ENCODE measurements at regions not wholly inside any gene's neighbourhood (a gene's known extent, or its start where the extent isn't known, plus 50 kb on each side); places are given as distances from the start of the nearest gene placed in this dataset.

- no peak for FAIRE-seq
- no TSS peak for BruUV-seq (replicated peaks)
- in situ Hi-C loops (cut with MboI): no loop called here
Measured at GRCh38 chr12:94062796-94063635, 85.4 kb upstream of the PLXNC1 start.

More at GRCh38 chr12:94062796-94063635, 85.4 kb upstream of the PLXNC1 start:
- H3K4me3 ChIP-seq: no peak overlapping the region
- no peaks in the 10 kb centered on the region for H3K79me2 ChIP-seq (ENCODE audit: control insufficient read depth, insufficient read depth, low read length)
- ChIA-PET CTCF (no interaction called here), SMC1A (ENCODE audit: uncharacterized antibody, unreplicated experiment) (interaction anchor here (0.6 kb wide), 1 partner anchor 1231 kb away, joined by 3 read pairs; no protein-coding TSS in a partner anchor), RAD21 (ENCODE audit: unreplicated experiment) (no interaction called here), POLR2A (no interaction called here)
- no peak overlapping the region for H3K9ac ChIP-seq (ENCODE audit: control insufficient read depth, insufficient read depth, low read length)
- DNase-seq (ENCODE audit: low read depth, low spot score) (no peak), ATAC-seq (no peak)
- H3K36me3 ChIP-seq (ENCODE audit: control insufficient read depth in 2 of 2, insufficient read depth in 2 of 2, low read length in 1 of 2): no peaks in the 10 kb centered on the region
- intact Hi-C loops (cut with micrococcal nuclease; ENCODE audit: unreplicated experiment): no loop called here
- H2AFZ ChIP-seq (ENCODE audit: control insufficient read depth, low read depth, low read length): no peak overlapping the region
- no peaks in the 10 kb centered on the region for H3K27me3 ChIP-seq (replicated peaks in 1 of 2; ENCODE audit: control insufficient read depth in 2 of 2, insufficient read depth in 2 of 2, low read length in 1 of 2)
- H3K9me3 ChIP-seq (replicated peaks; ENCODE audit: control insufficient read depth, insufficient read depth, low read length): no peaks in the 10 kb centered on the region; the same call in 2 of the 3 replicates
- H3K4me2 ChIP-seq (ENCODE audit: control insufficient read depth, insufficient read depth): no peak overlapping the region
- H3K27ac ChIP-seq (ENCODE audit: control insufficient read depth, insufficient read depth): no peak overlapping the region
- no peak for TF ChIP-seq CTCF (IDR thresholded peaks at IDR 0.05 in 2 of 3, conservative IDR thresholded peaks at IDR 0.05 in 1 of 3; ENCODE audit: control insufficient read depth in 2 of 3, extremely low read depth in 1 of 3, insufficient read depth in 1 of 3, low read depth in 3 of 3, low read length in 3 of 3)
- TF ChIP-seq MTA3 (IDR thresholded peaks at IDR 0.05; ENCODE audit: borderline replicate concordance, low read length): no peak
- no peak for TF ChIP-seq LARP7 (IDR thresholded peaks at IDR 0.05)
- TF ChIP-seq MEF2A (IDR thresholded peaks at IDR 0.05; ENCODE audit: insufficient read depth, low read depth, low read length): no peak
- TF ChIP-seq CBFB (IDR thresholded peaks at IDR 0.05; ENCODE audit: low read depth): no peak
- TF ChIP-seq MTA2 (IDR thresholded peaks at IDR 0.05; ENCODE audit: low read depth): no peak
- 28% methylated on average over 4 of the region's 4 CpGs for whole genome bisulfite sequencing (ENCODE audit: insufficient coverage, insufficient replicate concordance, low lambda C conversion rate, missing lambda C conversion rate)
- no peaks in the 10 kb centered on the region for H4K20me1 ChIP-seq (ENCODE audit: control insufficient read depth, insufficient read depth)
- no peaks in the 10 kb centered on the region for H3K4me1 ChIP-seq (ENCODE audit: control insufficient read depth, insufficient read depth, low read length)
